HFF-Myc (cell line): ENCODE measurements at regions not wholly inside any gene's neighbourhood (a gene's known extent, or its start where the extent isn't known, plus 50 kb on each side); places are given as distances from the start of the nearest gene placed in this dataset.

Source experiments
- DNase-seq: peaks from one replicate; pipeline ENCODE4 v3.0.0-alpha.2; 2011; ENCODE audit warnings: low read depth; ENCODE audit errors: extremely low read depth
- H3K4me3 ChIP-seq: replicated peaks from 2 replicates; pipeline ENCODE4 v1.5.1; 2011; ENCODE audit warnings: low read depth, mild to moderate bottlenecking, control low read depth, low read length
- CTCF ChIP-seq: IDR thresholded peaks from 2 replicates; pipeline ENCODE4 v1.5.1; 2012; ENCODE audit warnings: mild to moderate bottlenecking, low read depth, low read length, control low read depth; ENCODE audit errors: missing control alignments

GRCh38 chr18:78238404-78239089 lies 741.1 kb upstream of the SALL3 start:
- TF ChIP-seq CTCF: no peak
- DNase-seq: no peak
- no peak overlapping the region for H3K4me3 ChIP-seq

GRCh38 chr18:78239090-78239457 lies 740.5 kb upstream of the SALL3 start:
- TF ChIP-seq CTCF: no peak
- H3K4me3 ChIP-seq: no peak overlapping the region
- no peak for DNase-seq

GRCh38 chr18:78240101-78240500 lies 739.5 kb upstream of the SALL3 start:
- DNase-seq: no peak
- H3K4me3 ChIP-seq: no peak overlapping the region
- no peak for TF ChIP-seq CTCF

- no peak for DNase-seq
- no peak for TF ChIP-seq CTCF
- no peak overlapping the region for H3K4me3 ChIP-seq
Observed at GRCh38 chr18:78240627-78241252, 738.9 kb upstream of the SALL3 start.

- no peak overlapping the region for H3K4me3 ChIP-seq
- DNase-seq: no peak
- no peak for TF ChIP-seq CTCF
Observed at GRCh38 chr18:78241535-78242253, 737.9 kb upstream of the SALL3 start.

- H3K4me3 ChIP-seq: no peak overlapping the region
- no peak for DNase-seq
- TF ChIP-seq CTCF: no peak
Observed at GRCh38 chr18:78242254-78242643, 737.4 kb upstream of the SALL3 start.

- no peak for DNase-seq
- no peak overlapping the region for H3K4me3 ChIP-seq
- no peak for TF ChIP-seq CTCF
Observed at GRCh38 chr18:78242806-78243205, 736.8 kb upstream of the SALL3 start.
